ENCODE measurements at regions not wholly inside any gene's neighbourhood (a gene's known extent, or its start where the extent isn't known, plus 50 kb on each side); places are given as distances from the start of the nearest gene placed in this dataset.
A peak's percentile ranks its signal among the peaks of the same experiment; 100 is the strongest.

DNA sequence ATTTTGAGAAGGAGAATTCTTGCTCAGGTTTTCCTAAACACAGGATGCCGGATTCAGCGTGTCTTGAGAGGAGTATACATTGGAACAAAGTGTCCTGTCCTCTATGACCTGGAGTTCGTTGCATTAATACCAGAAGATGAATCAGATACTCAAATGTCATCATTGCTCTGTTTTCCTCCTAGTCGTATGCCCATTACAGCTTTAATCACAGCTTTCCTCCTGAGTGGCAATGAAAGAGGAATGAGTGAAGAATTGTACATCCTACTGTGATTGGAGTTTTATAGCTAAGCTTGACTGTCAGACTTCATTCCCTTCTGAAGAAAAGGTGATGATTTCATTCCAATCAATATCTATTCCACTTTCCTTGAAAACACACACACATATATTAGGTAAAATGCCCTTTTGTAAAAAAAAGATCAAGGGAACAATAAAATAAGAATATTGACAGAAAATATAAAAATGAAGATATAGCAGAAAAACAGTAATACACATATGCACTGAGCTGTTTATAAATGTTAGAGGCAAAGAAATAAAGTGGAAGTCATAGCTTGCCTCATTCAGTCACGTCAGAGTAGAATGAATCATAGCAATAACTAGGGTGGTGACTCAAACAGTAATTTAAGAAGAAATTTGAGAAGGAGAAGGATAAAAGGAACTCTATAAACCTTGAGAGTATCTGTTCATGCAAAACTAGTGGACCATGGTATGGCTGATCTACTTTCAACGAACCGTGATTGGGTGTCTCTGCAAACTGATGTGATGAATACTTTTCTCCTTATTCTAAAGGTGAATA lies 501.5 kb downstream of the SUCLA2 start:
- TF ChIP-seq POLR2A (IDR thresholded peaks at IDR 0.05; ENCODE audit: extremely low read depth, insufficient read length), result no peak
- TF ChIP-seq, protein P1, sequence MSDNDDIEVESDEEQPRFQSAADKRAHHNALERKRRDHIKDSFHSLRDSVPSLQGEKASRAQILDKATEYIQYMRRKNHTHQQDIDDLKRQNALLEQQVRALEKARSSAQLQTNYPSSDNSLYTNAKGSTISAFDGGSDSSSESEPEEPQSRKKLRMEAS (IDR thresholded peaks at IDR 0.05; ENCODE audit: low read depth, low read length), result no peak
- TF ChIP-seq, protein P2, sequence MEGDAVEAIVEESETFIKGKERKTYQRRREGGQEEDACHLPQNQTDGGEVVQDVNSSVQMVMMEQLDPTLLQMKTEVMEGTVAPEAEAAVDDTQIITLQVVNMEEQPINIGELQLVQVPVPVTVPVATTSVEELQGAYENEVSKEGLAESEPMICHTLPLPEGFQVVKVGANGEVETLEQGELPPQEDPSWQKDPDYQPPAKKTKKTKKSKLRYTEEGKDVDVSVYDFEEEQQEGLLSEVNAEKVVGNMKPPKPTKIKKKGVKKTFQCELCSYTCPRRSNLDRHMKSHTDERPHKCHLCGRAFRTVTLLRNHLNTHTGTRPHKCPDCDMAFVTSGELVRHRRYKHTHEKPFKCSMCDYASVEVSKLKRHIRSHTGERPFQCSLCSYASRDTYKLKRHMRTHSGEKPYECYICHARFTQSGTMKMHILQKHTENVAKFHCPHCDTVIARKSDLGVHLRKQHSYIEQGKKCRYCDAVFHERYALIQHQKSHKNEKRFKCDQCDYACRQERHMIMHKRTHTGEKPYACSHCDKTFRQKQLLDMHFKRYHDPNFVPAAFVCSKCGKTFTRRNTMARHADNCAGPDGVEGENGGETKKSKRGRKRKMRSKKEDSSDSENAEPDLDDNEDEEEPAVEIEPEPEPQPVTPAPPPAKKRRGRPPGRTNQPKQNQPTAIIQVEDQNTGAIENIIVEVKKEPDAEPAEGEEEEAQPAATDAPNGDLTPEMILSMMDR (IDR thresholded peaks at IDR 0.05; ENCODE audit: low read depth, low read length), result no peak
- no peak for TF ChIP-seq MYC (IDR thresholded peaks at IDR 0.05; ENCODE audit: low read depth, low read length)
- peak; percentile 16 for DNase-seq (ENCODE audit: low read depth)
- no peak overlapping the region for H3K4me3 ChIP-seq (ENCODE audit: low read depth, low read length)

DNA sequence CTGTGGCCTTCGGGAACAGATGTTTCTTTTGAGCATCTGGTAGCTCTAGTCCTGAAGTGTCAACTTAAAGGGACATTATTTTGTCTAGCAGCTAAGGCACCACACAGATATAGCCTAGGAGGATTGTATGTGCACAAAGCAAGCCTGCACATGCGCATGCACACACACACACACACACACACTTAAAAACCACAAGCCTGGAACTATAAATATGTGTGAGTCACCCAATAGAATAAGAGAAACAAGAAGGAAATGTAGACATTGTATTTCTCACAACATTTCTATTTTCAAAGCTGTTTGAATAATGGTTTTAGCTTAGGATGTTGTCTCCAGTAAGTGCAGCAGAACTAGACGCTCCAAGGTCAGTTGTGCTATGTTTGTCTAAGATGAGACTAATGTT lies 516.5 kb downstream of the SUCLA2 start:
- TF ChIP-seq MYC (IDR thresholded peaks at IDR 0.05; ENCODE audit: low read depth, low read length), result no peak
- TF ChIP-seq, protein P2 (IDR thresholded peaks at IDR 0.05; ENCODE audit: low read depth, low read length), result no peak
- TF ChIP-seq, protein P1 (IDR thresholded peaks at IDR 0.05; ENCODE audit: low read depth, low read length), result no peak
- TF ChIP-seq POLR2A (IDR thresholded peaks at IDR 0.05; ENCODE audit: extremely low read depth, insufficient read length), result no peak
- H3K4me3 ChIP-seq (ENCODE audit: low read depth, low read length), result no peak overlapping the region
- DNase-seq (ENCODE audit: low read depth), result peak; percentile 5

DNA sequence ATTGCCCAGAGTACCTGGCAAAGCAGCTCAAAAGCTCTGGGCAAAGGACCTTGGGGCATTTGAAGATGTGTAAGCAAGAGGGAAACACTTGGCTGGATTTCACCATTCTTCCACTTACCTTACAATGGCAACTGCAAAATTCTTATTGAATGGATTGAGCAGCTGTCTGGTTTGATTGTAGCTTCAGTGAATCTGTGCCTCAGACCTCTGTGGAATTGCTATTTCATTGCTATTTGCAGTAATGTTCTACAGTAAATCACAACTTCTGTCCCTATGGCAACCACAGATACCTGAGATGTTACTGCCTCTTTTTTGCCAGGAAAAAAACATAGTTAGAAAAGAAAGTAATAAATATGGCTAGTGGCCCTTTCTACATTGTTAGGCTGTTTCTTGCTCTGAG lies 519.5 kb downstream of the SUCLA2 start:
- DNase-seq (ENCODE audit: low read depth), result no peak
- H3K4me3 ChIP-seq (ENCODE audit: low read depth, low read length), result no peak overlapping the region

DNA sequence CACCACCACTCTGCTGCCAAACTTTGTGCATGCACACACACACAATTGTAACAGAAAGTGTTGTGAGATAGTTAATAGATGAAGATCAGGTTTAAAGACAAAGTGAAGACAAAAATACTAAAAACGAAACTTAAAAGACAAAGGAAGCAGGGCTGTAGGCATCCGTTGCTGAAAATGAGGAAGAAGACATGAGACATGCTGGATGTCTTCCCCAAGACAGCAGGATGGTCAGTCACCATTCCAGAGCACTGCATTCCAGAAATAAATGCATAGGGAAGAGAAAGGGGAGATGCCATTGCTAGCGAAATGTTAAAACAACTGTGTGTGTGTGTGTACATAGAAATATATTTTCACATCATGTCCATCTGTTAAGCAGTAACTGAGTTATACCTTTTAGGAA lies 520.1 kb downstream of the SUCLA2 start:
- DNase-seq (ENCODE audit: low read depth), result peak; percentile 11
- TF ChIP-seq, protein P1 (IDR thresholded peaks at IDR 0.05; ENCODE audit: low read depth, low read length), result no peak

More for the DNA sequence above, 519.5 kb downstream of the SUCLA2 start:
- TF ChIP-seq, protein P1 (IDR thresholded peaks at IDR 0.05; ENCODE audit: low read depth, low read length), result no peak
- TF ChIP-seq POLR2A (IDR thresholded peaks at IDR 0.05; ENCODE audit: extremely low read depth, insufficient read length), result no peak
- TF ChIP-seq MYC (IDR thresholded peaks at IDR 0.05; ENCODE audit: low read depth, low read length), result no peak
- TF ChIP-seq, protein P2 (IDR thresholded peaks at IDR 0.05; ENCODE audit: low read depth, low read length), result no peak

DNA sequence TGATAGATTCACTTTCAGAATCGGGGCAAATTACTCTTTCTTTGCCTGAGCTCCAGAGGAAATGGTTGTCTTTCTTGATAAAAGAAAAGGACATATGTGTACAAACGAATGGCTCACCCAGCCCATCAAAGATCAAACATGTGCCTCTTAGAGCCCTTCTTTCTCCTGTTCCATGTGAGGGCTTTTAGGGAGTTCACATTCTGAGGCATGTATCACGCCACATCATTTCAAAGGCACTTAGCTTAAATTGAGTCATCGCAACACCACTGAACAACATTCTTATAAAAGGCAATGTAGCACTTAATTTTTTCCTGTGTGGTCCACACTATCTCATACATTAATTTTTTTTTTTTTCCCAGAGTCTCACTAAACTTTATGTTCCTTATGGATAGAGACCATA lies 521.0 kb downstream of the SUCLA2 start:
- no peak overlapping the region for H3K4me3 ChIP-seq (ENCODE audit: low read depth, low read length)
- TF ChIP-seq POLR2A (IDR thresholded peaks at IDR 0.05; ENCODE audit: extremely low read depth, insufficient read length) (no peak), MYC (IDR thresholded peaks at IDR 0.05; ENCODE audit: low read depth, low read length) (no peak)
- TF ChIP-seq, protein P2 (IDR thresholded peaks at IDR 0.05; ENCODE audit: low read depth, low read length), result no peak
- TF ChIP-seq, protein P1 (IDR thresholded peaks at IDR 0.05; ENCODE audit: low read depth, low read length), result no peak
- DNase-seq (ENCODE audit: low read depth), result no peak

More for the DNA sequence above, 520.1 kb downstream of the SUCLA2 start:
- no peak overlapping the region for H3K4me3 ChIP-seq (ENCODE audit: low read depth, low read length)

DNA sequence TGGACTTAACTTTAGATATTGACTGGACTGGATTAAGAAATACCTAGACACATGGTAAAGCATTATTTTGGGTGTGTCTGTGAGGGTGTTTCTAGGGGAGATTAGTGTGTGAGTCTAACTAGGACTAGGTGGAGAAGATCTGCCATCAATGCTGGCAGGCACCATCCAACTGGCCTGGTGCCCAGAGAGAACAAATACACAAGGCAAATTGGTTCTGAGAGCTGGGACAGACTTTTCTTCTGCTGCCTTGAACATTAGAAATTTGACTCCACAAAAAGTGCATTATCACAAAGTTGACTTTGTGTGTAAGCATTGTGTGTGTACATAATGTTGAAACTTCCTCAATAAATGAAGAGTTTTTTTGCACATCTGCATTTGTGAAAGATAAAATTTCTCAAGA lies 522.1 kb downstream of the SUCLA2 start:
- no peak for DNase-seq (ENCODE audit: low read depth)
- TF ChIP-seq, protein P2 (IDR thresholded peaks at IDR 0.05; ENCODE audit: low read depth, low read length), result no peak
- TF ChIP-seq MYC (IDR thresholded peaks at IDR 0.05; ENCODE audit: low read depth, low read length), result no peak
- TF ChIP-seq, protein P1 (IDR thresholded peaks at IDR 0.05; ENCODE audit: low read depth, low read length), result no peak
- TF ChIP-seq POLR2A (IDR thresholded peaks at IDR 0.05; ENCODE audit: extremely low read depth, insufficient read length), result no peak
- no peak overlapping the region for H3K4me3 ChIP-seq (ENCODE audit: low read depth, low read length)

Data from NB4 (cell line).